GM23338 (cell line): ENCODE measurements at regions not wholly inside any gene's neighbourhood (a gene's known extent, or its start where the extent isn't known, plus 50 kb on each side); places are given as distances from the start of the nearest gene placed in this dataset.

Source experiments
- ATAC-seq: fragments of 200-7000 bp; cut with Tn5 transposase; 3 replicates; pipeline ENCODE4 v1.9.1; 2020
- DNase-seq: peaks from one replicate; pipeline ENCODE4 v3.0.0-alpha.2; 2015; ENCODE audit warnings: low spot score
- H2AFZ ChIP-seq: fragments of 200-600 bp; sonication (generic); 2 replicates; pipeline ENCODE4 v1.8.0; 2016; ENCODE audit warnings: antibody characterized with exemption, mild to moderate bottlenecking, moderate library complexity
- H3F3A ChIP-seq: fragments of 200-600 bp; sonication (generic); replicated peaks from 2 replicates; pipeline ENCODE4 v1.8.0; 2017; ENCODE audit warnings: antibody characterized with exemption, mixed run types, low read depth
- H3K27ac ChIP-seq: fragments of 200-600 bp; sonication (generic); 2 replicates; pipeline ENCODE4 v1.6.1; 2016; ENCODE audit warnings: low read depth
- H3K27me3 ChIP-seq: fragments of 200-600 bp; sonication (generic); 2 replicates; pipeline ENCODE4 v1.8.0; 2016; ENCODE audit warnings: mild to moderate bottlenecking, mixed run types, moderate library complexity; ENCODE audit not compliant: insufficient read depth
- H3K36me3 ChIP-seq: fragments of 200-600 bp; sonication (generic); 2 replicates; pipeline ENCODE4 v1.8.0; 2016; ENCODE audit warnings: mild to moderate bottlenecking; ENCODE audit not compliant: insufficient read depth
- H3K4me1 ChIP-seq: fragments of 200-600 bp; sonication (generic); 2 replicates; pipeline ENCODE4 v1.8.0; 2016; ENCODE audit warnings: mild to moderate bottlenecking, moderate library complexity; ENCODE audit not compliant: insufficient read depth
- H3K4me2 ChIP-seq: fragments of 200-600 bp; sonication (generic); 2 replicates; pipeline ENCODE4 v1.7.1; 2017; ENCODE audit warnings: mixed run types
- H3K4me3 ChIP-seq: fragments of 200-600 bp; sonication (generic); 2 replicates; pipeline ENCODE4 v1.6.1; 2016; ENCODE audit warnings: mixed run types
- H3K79me2 ChIP-seq: fragments of 200-600 bp; sonication (generic); replicated peaks from 2 replicates; pipeline ENCODE4 v1.8.0; 2017; ENCODE audit warnings: mild to moderate bottlenecking; ENCODE audit not compliant: insufficient read depth
- H3K9me2 ChIP-seq: fragments of 200-600 bp; sonication (generic); 2 replicates; pipeline ENCODE4 v1.8.0; 2017; ENCODE audit not compliant: insufficient read depth
- H4K20me1 ChIP-seq: fragments of 200-600 bp; sonication (generic); replicated peaks from 2 replicates; pipeline ENCODE4 v1.8.0; 2017; ENCODE audit warnings: mild to moderate bottlenecking; ENCODE audit not compliant: insufficient read depth
- H3K27ac Mint-ChIP-seq: 2 replicates; pipeline ENCODE4 v1.8.0; 2020; ENCODE audit warnings: inconsistent platforms, mild to moderate bottlenecking, moderate library complexity, mixed read lengths
- H3K27me3 Mint-ChIP-seq: 3 replicates; pipeline ENCODE4 v1.8.0; 2022; ENCODE audit warnings: low read depth, mild to moderate bottlenecking, moderate library complexity, mixed read lengths, inconsistent platforms; ENCODE audit not compliant: insufficient read depth, poor library complexity
- H3K36me3 Mint-ChIP-seq: 3 replicates; pipeline ENCODE4 v1.8.0; 2021; ENCODE audit warnings: low read depth, mild to moderate bottlenecking, inconsistent platforms, moderate library complexity, mixed read lengths
- H3K4me1 Mint-ChIP-seq: 3 replicates; pipeline ENCODE4 v1.8.0; 2020; ENCODE audit warnings: mild to moderate bottlenecking, inconsistent platforms, mixed read lengths
- H3K4me3 Mint-ChIP-seq: 3 replicates; pipeline ENCODE4 v1.8.0; 2021; ENCODE audit warnings: moderate library complexity, mild to moderate bottlenecking, inconsistent platforms, mixed read lengths
- H3K9me3 Mint-ChIP-seq: 3 replicates; pipeline ENCODE4 v1.8.0; 2020; ENCODE audit warnings: moderate library complexity, mild to moderate bottlenecking, inconsistent platforms, mixed read lengths
- CREB1 ChIP-seq: fragments of 250-450 bp; sonication (Bioruptor Pico); IDR thresholded peaks from 2 replicates; pipeline ENCODE4 v1.5.0; 2020; ENCODE audit warnings: low read depth, mild to moderate bottlenecking, moderate library complexity
- ETS1 ChIP-seq: IDR thresholded peaks from 2 replicates; pipeline ENCODE4 v1.6.1; 2016; ENCODE audit warnings: antibody characterized with exemption
- EZH2 ChIP-seq: fragments of 200-600 bp; sonication (generic); IDR thresholded peaks from one replicate; pipeline ENCODE4 v1.8.0; 2017; ENCODE audit warnings: antibody characterized with exemption, mild to moderate bottlenecking, low read depth; ENCODE audit not compliant: unreplicated experiment
- EZH2phosphoT487 ChIP-seq: fragments of 200-600 bp; sonication (generic); IDR thresholded peaks from one replicate; pipeline ENCODE4 v1.8.1; 2018; ENCODE audit warnings: antibody characterized with exemption; ENCODE audit not compliant: unreplicated experiment
- JUNB ChIP-seq: IDR thresholded peaks from one replicate; pipeline ENCODE4 v1.6.1; 2016; ENCODE audit warnings: antibody characterized with exemption; ENCODE audit not compliant: unreplicated experiment
- POLR2AphosphoS5 ChIP-seq: IDR thresholded peaks from 2 replicates; pipeline ENCODE4 v1.6.1; 2016; ENCODE audit warnings: antibody characterized with exemption, low read depth
- REST ChIP-seq: IDR thresholded peaks from one replicate; pipeline ENCODE4 v1.6.1; 2018; ENCODE audit warnings: antibody characterized with exemption; ENCODE audit not compliant: unreplicated experiment
- ZNF331 ChIP-seq: fragments of 250-450 bp; sonication (Bioruptor Pico); IDR thresholded peaks from 2 replicates; pipeline ENCODE4 v1.5.0; 2020; ENCODE audit warnings: low read depth, mild to moderate bottlenecking, moderate library complexity
- ZNF462 ChIP-seq: fragments of 250-450 bp; sonication (Bioruptor Pico); IDR thresholded peaks from 2 replicates; pipeline ENCODE4 v1.5.0; 2020; ENCODE audit warnings: mild to moderate bottlenecking, moderate library complexity
- TF ChIP-seq, protein P1 (sequence below), 2 experiments: fragments of 200-600 bp in 1 of 2; sonication (generic) in 1 of 2; conservative IDR thresholded peaks; 2 replicates each; pipeline versions ENCODE4 v1.5.1 to v1.6.1; 2016 to 2017; ENCODE audit warnings: antibody characterized with exemption in 2 of 2, low read depth in 2 of 2, mild to moderate bottlenecking in 2 of 2, moderate library complexity in 1 of 2

- H3K27ac Mint-ChIP-seq, result no peak overlapping the region
- no peaks in the 10 kb centered on the region; the same call in 2 of the 3 replicates for H3K4me1 Mint-ChIP-seq
- Histone ChIP-seq H3K36me3 (no peaks in the 10 kb centered on the region), H3K4me1 (no peaks in the 10 kb centered on the region), H3K27ac (no peak overlapping the region), H3K27me3 (no peaks in the 10 kb centered on the region), H3K4me2 (no peak overlapping the region), H3F3A (no peaks in the 10 kb centered on the region), H4K20me1 (no peaks in the 10 kb centered on the region), H3K79me2 (no peaks in the 10 kb centered on the region), H2AFZ (no peak overlapping the region), H3K9me2 (no peaks in the 10 kb centered on the region), H3K4me3 (no peak overlapping the region)
- DNase-seq (no peak), ATAC-seq (no peak)
- H3K27me3 Mint-ChIP-seq, result peaks cover under 1% of the 10 kb centered on the region
- no peaks in the 10 kb centered on the region; the same call in 2 of the 3 replicates for H3K9me3 Mint-ChIP-seq
- H3K36me3 Mint-ChIP-seq, result no peaks in the 10 kb centered on the region
- no peak overlapping the region for H3K4me3 Mint-ChIP-seq
- no peak for TF ChIP-seq EZH2phosphoT487
- no peak for TF ChIP-seq ETS1
- no peak for TF ChIP-seq EZH2
- TF ChIP-seq REST, result no peak
- TF ChIP-seq ZNF331 (CRISPR knock-in tag), result no peak
- no peak for TF ChIP-seq CREB1 (CRISPR knock-in tag)
- no peak for TF ChIP-seq POLR2AphosphoS5
- TF ChIP-seq JUNB, result no peak
- TF ChIP-seq ZNF462 (CRISPR knock-in tag), result no peak
- TF ChIP-seq, protein P1, sequence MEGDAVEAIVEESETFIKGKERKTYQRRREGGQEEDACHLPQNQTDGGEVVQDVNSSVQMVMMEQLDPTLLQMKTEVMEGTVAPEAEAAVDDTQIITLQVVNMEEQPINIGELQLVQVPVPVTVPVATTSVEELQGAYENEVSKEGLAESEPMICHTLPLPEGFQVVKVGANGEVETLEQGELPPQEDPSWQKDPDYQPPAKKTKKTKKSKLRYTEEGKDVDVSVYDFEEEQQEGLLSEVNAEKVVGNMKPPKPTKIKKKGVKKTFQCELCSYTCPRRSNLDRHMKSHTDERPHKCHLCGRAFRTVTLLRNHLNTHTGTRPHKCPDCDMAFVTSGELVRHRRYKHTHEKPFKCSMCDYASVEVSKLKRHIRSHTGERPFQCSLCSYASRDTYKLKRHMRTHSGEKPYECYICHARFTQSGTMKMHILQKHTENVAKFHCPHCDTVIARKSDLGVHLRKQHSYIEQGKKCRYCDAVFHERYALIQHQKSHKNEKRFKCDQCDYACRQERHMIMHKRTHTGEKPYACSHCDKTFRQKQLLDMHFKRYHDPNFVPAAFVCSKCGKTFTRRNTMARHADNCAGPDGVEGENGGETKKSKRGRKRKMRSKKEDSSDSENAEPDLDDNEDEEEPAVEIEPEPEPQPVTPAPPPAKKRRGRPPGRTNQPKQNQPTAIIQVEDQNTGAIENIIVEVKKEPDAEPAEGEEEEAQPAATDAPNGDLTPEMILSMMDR (conservative IDR thresholded peaks at IDR 0.05; ENCODE audit: low read depth in 2 of 2), result no peak
Observed at GRCh38 chrX:131918839-131919238, 104.3 kb upstream of the STK26 start.
